ENCODE measurements at regions not wholly inside any gene's neighbourhood (a gene's known extent, or its start where the extent isn't known, plus 50 kb on each side); places are given as distances from the start of the nearest gene placed in this dataset.
A peak's percentile ranks its signal among the peaks of the same experiment; 100 is the strongest.

DNA sequence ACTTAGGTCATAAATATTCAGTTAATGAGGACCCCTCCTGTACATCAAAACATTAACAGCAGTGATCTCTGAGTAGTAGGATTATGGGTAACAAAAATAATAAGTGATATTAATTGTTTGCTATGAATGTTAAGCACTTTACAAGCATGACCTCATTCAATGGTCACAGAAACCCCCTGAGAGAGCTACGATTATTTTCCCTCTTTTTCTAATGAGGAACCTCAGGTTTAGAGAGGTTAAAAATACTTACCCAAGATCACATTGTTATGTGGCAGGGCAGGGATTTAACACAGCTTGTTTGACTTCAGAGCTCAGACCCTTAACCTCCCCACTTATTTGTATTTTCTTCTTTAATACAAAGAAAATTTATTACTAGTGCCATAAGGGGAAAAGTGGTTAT is 228.2 kb downstream of the TBL1XR1 start:
- peak in 2 of 3 donors; percentile 3 to 27 for DNase-seq (ENCODE audit: low read depth in 2 of 3, low spot score in 2 of 3)

DNA sequence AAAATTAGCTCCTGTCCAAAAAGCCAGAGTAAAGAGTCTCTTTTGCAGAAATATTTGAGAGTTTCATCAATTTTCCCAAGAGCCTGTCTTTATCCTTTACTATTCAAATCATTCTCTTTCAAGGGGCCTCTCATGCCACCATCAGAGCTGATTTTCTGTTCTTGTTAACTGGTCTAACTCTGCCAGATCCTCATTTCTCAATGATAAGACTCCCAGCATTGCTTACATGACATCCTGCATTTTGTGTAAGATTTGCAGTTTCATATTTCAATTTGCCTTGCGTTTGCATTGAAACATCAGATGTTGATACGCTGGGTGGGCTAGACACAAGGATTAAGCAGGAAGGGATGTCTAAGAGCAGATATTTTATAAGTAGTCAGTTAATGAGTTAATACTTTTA is 228.7 kb downstream of the TBL1XR1 start:
- no peak for DNase-seq (ENCODE audit: low read depth in 2 of 3, low spot score in 2 of 3)

DNA sequence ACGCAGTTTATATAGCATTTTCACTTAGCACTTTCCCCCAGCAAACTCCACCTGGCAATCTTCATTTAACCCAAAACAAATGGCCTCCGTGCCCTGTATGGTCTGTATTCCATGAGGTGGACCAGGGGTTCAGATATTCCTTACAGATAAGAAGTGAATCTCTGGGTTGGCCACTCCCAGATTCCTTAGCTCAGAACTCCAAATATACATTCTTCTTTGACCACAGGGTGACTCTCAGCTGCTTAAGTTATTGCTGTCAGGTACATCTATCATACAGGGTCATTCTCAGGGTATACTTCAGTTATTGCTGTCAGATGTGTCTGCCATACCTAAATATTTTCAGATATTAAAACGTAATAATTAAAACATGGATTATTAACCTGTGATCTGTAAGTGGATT is 229.8 kb downstream of the TBL1XR1 start:
- DNase-seq (ENCODE audit: low read depth in 2 of 3, low spot score in 2 of 3), result no peak

DNA sequence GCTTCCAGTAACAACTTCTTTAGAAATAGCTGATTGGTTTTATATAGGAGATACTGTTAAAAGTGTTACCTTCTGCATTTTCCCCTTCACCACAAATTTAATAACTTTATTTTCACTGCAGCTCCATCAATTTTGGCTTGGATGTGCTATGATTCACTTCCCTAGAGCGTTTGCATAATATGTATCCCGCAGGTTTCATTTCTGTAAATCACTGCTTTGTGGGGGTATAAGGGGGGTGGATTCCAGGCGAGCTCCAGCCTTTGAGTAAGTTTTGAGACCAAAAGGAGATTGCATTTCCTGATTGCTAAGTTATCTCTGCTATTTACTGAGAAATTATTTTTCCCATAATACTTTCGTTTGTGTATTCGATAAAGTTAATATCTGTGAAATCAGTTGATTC is 232.6 kb downstream of the TBL1XR1 start:
- DNase-seq (ENCODE audit: low read depth in 2 of 3, low spot score in 2 of 3), result no peak

DNA sequence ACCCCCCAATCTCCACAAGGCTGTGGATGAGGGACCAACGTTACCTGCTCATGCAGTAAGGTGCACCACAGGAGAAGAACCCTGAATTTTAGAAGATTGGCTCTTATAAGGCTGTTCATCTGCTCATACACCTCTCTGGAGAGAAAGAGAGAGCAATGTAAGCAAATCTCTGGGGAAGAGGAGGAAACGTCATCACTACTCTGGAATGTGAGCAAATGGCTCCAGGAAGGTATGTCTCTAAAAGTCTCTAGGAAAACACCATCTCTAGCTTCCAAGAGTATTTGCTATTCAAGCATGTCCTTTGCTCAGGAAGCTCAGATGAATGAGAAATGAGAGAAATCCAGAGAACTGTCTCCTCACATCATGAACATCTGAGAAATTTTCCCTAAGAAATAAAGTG is 235.4 kb downstream of the TBL1XR1 start:
- no peak for DNase-seq (ENCODE audit: low read depth in 2 of 3, low spot score in 2 of 3)

DNA sequence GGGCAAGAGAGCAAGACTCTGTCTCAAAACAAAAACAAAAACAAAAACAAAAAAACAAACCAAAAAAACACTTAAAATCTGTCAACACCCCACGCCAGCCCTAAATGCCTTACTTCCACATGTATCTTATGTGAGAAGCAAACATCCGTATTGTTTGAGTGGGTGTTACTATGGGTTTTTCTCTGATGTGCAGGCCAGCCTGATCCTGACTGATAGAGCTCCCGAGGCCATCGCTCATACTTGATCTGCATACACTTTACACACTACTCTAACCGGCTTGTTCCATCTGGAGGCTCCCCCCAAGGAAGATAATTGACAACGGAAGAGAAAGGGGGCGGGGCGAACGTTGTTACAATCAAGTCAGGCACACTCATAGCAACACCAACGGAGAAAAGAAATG is 237.4 kb downstream of the TBL1XR1 start:
- DNase-seq (ENCODE audit: low read depth in 2 of 3, low spot score in 2 of 3), result no peak

DNA sequence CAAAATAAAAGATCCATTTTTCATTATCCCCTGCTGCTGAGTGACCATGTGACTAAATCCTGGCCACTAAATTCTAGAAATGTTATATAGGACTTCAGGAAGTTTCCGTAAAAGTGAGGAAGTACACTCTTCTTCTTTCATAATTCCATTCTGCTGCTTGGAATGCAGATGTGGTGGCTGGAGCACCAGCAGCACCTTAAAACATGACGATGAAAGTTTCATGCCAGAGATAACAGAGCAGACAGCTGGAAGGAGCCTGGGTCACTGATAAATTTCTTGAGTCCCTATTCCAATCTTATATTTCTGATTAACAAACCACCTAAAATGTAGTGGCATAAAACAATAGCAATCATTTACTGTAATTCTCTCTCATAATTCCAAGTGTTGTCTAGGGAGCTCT is 238.7 kb downstream of the TBL1XR1 start:
- no peak for DNase-seq (ENCODE audit: low read depth in 2 of 3, low spot score in 2 of 3)

DNA sequence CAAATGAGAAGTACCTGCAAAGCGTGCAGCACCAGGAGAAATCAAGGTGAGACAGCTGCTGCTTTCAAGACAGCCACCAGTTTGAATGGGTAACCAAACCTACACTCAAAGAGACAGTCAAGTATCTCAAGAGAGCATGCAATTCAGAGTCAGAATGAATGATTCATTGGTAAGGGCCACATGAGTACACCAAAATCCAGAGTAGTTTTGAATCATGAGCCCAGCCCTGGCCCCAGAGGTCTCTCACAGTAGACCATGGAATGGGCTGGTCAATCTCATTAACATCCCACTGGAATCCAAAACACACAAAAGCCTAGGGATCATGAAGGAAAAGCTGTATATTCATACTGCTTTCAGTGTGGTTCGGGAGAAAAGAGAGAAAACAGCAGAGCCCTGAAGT is 242.8 kb downstream of the TBL1XR1 start:
- no peak for DNase-seq (ENCODE audit: low read depth in 2 of 3, low spot score in 2 of 3)

DNA sequence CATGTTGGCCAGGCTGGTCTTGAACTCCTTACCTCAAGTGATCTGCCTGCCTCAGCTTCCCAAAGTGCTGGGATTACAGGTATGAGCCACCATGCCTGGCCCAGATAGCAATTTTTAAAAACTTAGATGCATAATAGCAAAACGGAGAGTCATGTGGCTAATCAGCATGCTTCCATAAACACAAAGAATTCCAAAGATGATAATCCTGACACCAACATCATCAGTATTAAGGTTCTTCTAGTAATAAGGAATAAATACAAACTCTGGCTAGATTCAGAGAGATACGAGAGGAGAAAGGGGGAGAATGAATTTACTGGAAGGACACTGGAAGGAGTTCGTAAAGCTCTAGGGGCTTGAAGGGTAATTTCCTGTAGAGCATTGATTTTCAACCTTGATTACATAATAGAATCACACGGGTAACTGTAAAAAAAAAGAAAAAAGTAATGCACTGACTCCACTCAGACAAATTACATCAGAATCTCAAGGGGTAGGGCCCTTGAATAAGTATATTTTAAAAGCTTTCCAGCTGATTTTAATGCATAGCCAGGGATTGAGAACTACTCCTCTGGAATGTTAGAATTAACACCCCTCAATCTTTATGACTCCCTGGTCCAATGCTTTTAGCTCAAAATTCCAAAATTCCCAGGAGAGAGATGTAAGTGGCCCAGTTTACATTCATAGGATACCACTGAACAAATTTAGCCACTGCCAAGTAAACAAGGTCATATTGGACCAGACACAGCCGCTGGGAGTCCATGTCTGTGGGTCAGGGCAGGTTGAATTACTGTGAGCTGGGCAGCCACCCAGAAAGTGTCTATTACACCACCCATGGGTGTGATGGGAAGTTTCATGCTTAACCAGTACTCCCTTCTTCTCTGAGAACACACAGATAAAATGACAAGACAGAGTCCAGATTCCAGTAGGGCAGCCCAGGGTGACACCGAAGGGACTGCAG is 243.9 kb downstream of the TBL1XR1 start:
- no peak for DNase-seq (ENCODE audit: low read depth in 2 of 3, low spot score in 2 of 3)

DNA sequence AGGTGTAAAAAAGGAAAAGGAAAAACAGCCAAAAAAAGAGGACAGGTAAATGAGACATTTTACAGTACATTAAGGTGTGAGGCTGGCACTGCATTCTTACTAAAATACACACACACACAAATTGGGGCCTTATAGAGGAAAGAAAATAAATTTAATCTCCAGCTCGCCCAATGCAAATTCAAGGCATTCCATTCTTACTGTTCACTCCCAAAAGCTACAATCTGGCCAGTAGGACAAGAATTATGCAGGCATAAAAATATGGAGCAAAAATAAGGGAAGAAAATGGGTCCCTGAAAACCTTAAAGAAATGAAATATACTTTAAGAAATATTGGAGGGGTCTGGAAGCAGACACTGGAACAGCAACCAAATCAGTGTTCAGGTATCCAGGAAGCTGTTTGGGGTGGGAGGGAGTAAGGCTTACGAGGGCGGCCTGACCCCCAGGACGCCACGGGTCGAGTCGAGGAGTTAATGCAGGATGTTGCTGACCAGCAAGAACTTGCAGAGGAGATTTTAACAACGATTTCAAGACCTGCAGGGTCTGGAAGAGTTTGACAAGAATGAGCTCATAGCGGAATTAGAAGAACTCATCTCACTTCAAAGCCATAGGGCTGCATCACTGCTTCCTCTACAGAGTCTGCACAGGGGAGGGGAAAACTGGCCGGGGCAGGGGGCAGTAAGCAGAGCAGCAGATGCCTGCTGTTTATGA is 245.5 kb downstream of the TBL1XR1 start:
- DNase-seq (ENCODE audit: low read depth in 2 of 3, low spot score in 2 of 3), result no peak

DNA sequence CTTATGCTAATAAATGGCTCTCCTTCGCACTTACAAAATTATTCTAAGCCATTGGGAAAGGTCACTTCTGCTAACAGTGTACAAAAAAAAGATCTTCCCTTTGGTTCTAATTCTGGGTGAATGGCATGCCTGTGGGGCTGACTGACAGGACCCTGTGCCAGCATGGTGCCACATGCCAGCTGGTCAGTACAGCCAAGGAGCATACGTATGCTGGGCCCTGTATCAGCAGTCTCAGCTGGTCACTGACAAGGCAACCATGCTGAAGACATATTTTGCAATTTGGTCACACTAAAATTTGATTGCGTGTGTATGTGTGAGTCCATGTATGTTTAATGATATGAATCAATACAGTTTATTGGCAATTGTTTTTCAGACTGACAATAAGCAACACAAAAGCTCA is 246.1 kb downstream of the TBL1XR1 start:
- DNase-seq (ENCODE audit: low read depth in 2 of 3, low spot score in 2 of 3), result no peak

DNA sequence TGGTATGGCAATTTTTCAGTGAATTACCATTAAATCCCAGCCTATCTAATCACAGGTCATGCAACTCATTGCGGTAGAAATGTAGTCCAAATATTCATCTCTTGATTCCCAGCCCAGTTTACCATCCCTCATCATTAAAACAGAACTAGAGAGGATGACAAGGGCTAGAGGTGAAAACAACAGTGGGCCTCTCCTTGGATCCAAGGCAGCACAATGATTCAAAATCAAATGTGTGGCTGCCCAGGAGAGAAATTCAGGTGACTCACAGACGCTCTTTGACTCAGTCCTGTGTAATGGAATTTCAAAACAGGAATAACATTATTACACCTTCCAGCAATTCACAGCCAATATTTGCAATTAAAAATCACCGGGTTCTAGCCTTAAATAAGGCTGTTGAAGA is 246.5 kb downstream of the TBL1XR1 start:
- DNase-seq (ENCODE audit: low read depth in 2 of 3, low spot score in 2 of 3), result no peak

DNA sequence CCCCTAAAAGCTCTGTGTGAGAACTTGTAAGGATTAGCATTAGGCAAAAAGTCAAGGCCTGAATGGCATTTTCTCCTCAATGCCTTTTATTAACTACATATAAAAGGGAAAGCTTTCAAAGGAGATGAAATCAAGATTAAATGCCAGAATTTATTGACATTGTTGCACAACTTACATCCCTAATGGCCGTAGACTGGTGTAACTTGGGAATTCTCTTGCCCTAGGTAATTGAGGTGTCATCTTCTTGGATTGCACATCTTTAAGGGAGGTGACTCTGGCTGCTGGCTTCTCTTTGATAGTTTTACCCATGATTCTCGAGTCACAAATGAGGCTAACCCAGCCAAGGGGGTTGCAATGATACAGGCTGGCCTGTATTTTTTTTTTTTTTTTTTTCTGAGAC is 249.1 kb downstream of the TBL1XR1 start:
- no peak for DNase-seq (ENCODE audit: low read depth in 2 of 3, low spot score in 2 of 3)

DNA sequence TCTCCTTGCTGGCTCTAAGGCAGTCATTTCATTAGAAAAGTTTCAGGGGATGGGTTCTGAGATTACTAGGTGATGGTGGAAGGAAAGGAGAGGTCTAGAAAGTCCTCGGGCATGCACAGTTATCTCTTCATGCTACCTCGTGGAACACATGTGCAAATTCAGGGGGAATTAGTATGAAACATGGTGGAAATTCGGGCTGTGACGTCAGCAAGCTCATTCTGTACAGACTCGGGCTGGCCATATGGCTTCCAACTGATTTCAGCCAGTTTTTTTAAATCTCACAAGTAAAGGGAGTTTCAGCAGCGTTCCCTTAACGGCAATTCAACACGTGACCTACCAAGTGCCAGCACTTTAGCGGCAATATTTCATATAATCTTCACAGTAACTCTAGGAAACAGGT is 251.1 kb downstream of the TBL1XR1 start:
- DNase-seq (ENCODE audit: low read depth in 2 of 3, low spot score in 2 of 3), result no peak

DNA sequence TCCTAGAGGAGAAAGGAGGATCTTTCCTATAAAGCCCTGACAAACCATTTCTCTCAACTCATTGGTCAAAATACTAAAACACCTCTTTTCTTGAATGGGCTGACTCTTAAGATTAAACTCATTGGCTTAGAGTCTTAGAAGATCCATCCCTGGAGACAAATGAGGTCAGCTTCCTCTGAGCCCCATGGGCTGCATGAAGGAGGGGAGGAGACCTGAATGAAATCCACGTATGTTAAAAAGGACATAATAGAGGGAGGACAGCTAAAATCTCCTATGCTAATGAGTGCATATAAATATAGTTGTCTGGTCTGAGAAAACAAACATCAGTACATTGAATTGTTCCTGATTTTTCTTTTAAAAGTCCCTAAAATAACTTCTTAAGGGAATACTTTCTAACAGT is 255.0 kb downstream of the TBL1XR1 start:
- no peak for DNase-seq (ENCODE audit: low read depth in 2 of 3, low spot score in 2 of 3)

DNA sequence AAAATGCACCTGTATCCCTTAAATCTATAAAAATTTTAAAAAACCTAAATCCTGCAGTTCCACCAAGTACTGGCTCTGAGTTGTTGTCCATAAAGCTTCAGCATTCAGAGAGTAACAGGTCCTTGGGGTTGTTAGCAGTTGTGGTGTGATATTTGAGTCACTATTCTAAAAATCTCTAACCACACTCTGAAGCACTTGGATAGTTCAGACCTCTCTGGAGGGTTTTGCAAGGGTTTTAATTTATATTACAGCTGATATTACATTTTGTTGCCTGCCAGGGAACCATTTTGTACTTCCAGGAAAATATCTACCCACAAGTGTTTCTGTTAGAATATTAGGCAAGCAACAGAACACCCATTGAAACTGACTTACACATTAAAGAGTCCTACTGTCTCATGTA is 255.6 kb downstream of the TBL1XR1 start:
- no peak for DNase-seq (ENCODE audit: low read depth in 2 of 3, low spot score in 2 of 3)

DNA sequence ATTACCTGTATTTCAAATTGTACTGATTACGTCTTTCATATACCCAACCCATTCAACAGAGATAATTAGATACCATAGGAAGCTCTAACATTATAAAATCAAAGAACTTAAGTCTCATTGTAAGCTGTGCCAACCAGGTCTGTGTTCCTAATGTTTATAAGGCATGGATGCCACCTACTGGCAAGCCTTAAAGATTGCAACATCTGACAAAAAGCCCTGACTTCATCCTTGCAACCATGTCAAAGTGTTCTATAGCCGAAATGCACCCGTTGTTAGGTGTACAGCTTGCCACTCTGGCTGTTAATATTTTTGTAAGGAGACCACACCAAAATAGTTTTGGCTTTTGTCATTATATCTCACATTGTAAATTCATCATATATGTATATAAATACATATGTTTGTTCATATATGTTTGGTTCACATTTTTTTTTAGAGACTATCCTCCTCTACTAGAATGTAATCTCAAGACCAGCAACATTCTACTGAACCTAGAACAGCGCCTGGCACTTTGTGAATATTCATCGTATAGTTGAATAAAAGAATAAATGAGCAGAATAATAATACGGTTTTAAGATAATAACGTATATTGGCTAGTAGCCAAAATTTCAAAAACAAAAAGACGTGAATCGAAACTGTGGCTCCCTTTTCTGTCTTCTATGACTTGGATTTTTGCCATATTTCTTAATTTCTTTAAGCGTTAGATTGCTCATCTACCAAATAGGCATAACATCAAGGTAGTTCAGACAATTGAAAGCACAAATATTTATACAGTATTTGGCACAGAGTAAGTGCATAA is 258.1 kb downstream of the TBL1XR1 start:
- peak; percentile 7 to 82 (median 53) for DNase-seq (ENCODE audit: low read depth in 2 of 3, low spot score in 2 of 3)

DNA sequence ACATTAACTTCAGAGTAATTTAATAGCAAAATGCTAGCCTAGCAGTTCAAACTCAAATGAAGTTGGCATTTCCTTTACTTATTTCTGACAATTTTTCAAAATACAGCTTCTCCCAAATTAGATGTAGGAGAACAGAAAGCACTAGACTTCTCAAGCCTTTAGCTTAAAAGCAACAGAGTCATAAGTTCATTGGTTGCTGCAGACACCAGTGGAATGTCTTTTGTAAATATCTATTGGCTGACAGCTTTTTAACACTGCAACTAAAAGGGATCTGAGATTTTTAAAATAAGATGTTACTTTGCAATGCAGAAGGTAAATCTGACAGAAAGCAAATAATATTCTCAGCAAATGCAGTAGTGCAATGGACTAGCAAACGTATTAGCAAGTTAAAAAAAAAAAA is 259.3 kb downstream of the TBL1XR1 start:
- DNase-seq (ENCODE audit: low read depth in 2 of 3, low spot score in 2 of 3), result no peak

DNA sequence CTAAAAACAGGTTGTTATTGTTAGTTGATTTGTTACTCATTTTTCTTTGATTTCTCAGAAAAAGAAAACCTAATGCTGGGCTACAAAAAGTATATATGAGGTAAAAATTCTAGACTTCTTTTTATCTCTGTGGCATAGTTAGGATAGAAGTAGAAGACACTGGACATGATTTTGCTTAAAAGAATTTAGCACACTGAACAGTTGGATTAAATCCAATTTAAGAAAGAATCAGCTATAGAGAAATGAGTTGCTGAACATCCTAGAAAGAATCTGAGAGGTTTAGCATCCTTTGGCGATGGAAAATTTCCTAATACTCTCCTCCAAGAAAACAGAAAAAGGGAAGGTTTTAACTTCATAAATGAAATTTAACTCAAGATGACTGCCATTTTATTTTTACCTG is 259.7 kb downstream of the TBL1XR1 start:
- DNase-seq (ENCODE audit: low read depth in 2 of 3, low spot score in 2 of 3), result no peak

DNA sequence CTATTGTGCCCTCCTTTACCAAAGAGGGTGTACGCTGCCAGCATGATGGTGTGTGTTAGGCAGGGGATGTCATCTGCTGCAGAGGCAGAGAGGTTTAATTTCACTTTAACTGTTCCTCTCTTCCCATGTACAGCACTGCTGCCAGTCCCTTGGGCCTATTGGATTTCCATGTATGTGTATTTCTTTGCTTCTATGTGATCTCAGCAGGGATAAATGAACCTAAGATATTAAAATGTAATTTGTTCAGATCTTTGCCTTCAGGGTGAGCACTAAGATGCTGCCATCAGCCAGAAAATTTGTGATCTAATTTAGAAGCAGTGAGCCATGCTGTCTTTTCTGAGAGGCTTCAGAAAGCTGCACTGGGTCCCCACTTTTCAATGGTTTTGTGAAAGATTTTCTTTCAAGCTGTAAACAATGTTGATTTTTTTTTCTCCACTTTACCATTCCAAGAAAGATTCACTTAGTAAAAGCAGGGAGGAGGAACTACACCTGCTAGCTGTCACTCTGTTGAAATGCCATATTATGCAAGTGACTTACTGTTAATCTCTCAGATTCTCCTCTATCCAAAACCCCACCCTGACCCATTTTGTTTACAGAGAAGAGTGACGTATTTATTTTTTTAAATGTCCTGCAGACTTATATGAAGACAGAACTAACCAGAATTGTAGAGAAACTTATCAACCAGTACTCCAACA is 261.9 kb downstream of the TBL1XR1 start:
- no peak for DNase-seq (ENCODE audit: low read depth in 2 of 3, low spot score in 2 of 3)

DNA sequence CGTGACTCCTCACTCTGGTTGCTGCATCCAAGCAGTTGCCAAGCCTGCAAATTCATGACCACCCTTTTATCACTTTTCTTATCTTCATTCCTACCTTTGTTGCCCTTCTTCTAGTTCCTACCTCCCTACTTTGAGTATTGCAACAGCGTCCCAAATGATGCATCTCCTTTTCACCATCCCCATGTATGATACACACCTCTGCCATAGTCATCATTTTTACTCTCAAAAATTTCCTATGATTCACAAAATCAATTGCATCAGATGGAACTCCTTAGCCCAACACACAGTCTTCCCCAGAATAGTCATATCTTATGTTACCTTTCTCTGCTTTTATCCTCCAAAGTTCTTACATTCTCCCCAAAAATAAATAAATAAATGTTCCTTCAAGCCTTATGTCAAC is 262.6 kb downstream of the TBL1XR1 start:
- no peak for DNase-seq (ENCODE audit: low read depth in 2 of 3, low spot score in 2 of 3)

Data from hematopoietic multipotent progenitor cell (in vitro differentiated cells).